Body of pancreas (tissue), 4 donors: ENCODE measurements at regions not wholly inside any gene's neighbourhood (a gene's known extent, or its start where the extent isn't known, plus 50 kb on each side); places are given as distances from the start of the nearest gene placed in this dataset.
"Not testable (repeated sequence)": the region's sequence is repeated elsewhere in the genome, so short reads cannot be mapped to it uniquely, and the experiment has no call there.

Source experiments
- CTCF ChIP-seq, 7 experiments: fragments of 450-650 bp in 4 of 7; fragments of 200-600 bp in 3 of 7; sonication (generic) in 3 of 7; IDR thresholded peaks; one replicate each; pipeline ENCODE4 v1.5.1; 2016 to 2019; ENCODE audit warnings: antibody characterized with exemption in 7 of 7
- POLR2A ChIP-seq, 3 donors: fragments of 450-650 bp; IDR thresholded peaks; one replicate each; pipeline ENCODE4 v1.6.1; 2016; ENCODE audit warnings: antibody characterized with exemption in 3 of 3, mild to moderate bottlenecking in 2 of 3

DNA sequence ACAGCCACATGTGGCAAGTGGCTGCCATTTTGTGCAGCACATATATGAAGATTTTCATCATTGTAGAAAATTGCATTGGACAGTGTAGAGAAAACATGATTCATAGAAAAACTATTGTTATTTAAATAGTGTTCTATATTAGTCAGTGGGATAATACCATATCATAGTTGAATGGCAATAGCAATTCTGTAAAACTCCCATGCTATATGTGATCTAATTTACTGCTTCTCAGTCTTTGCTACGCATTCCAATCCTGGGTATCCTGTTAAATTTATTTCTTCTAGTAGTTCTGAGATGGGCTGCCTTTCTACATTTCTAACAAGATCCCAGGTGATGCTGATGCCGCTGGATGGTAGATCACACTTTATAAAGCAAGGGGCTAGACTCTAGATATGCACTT is 117.5 kb upstream of the FBXO28 start:
- TF ChIP-seq CTCF, POLR2A (IDR thresholded peaks at IDR 0.05): not testable (repeated sequence)
